CD4-positive, alpha-beta T cell (primary cell): ENCODE measurements at regions not wholly inside any gene's neighbourhood (a gene's known extent, or its start where the extent isn't known, plus 50 kb on each side); places are given as distances from the start of the nearest gene placed in this dataset.

ENCODE experiments used
- ATAC-seq: fragments of 200-7000 bp; cut with Tn5 transposase; one replicate; pipeline ENCODE4 v1.10.0; 2022; ENCODE audit warnings: mild to moderate bottlenecking; ENCODE audit not compliant: poor library complexity
- CTCF ChIA-PET: fragments of 350-600 bp; sonication (Branson Sonifier 250); formaldehyde crosslinking; loops from one replicate; lab custom pipeline; 2021; ENCODE audit warnings: antibody characterized with exemption, inconsistent platforms; lab: Charles Lee
- POLR2A ChIA-PET: fragments of 350-600 bp; sonication (Branson Sonifier 250); formaldehyde crosslinking; loops from one replicate; lab custom pipeline; 2021; ENCODE audit warnings: antibody characterized with exemption, inconsistent platforms; lab: Charles Lee
- DNase-seq, 14 experiments: peaks; one replicate each; pipeline ENCODE4 v3.0.0-alpha.2; 2013 to 2020; ENCODE audit warnings: mixed read lengths in 2 of 14
- H3K27ac ChIP-seq, 2 donors: one replicate each; pipeline versions ENCODE4 v1.5.1 to v1.7.0; 2013; ENCODE audit warnings: low read length in 2 of 2, low read depth in 1 of 2, mild to moderate bottlenecking in 1 of 2
- H3K27me3 ChIP-seq, 2 experiments: 1 replicate in 1 of 2; 2 replicates in 1 of 2; pipeline versions ENCODE4 v1.6.1 to v1.7.0; 2013; ENCODE audit warnings: low read length in 2 of 2, control low read depth in 1 of 2, mild to moderate bottlenecking in 1 of 2, moderate library complexity in 1 of 2; ENCODE audit not compliant: insufficient read depth in 2 of 2, control insufficient read depth in 1 of 2
- H3K36me3 ChIP-seq: one replicate; pipeline ENCODE4 v1.6.1; 2013; ENCODE audit warnings: low read length, control low read depth; ENCODE audit not compliant: insufficient read depth
- H3K4me1 ChIP-seq: one replicate; pipeline ENCODE4 v1.6.1; 2013; ENCODE audit warnings: low read length, control low read depth; ENCODE audit not compliant: insufficient read depth
- H3K4me3 ChIP-seq: one replicate; pipeline ENCODE4 v1.5.1; 2013; ENCODE audit warnings: mild to moderate bottlenecking, low read length, moderate library complexity
- H3K9me3 ChIP-seq, 2 experiments: 1 replicate in 1 of 2; 2 replicates in 1 of 2; pipeline versions ENCODE4 v1.6.1 to v1.7.0; 2013; ENCODE audit warnings: low read length in 2 of 2, mild to moderate bottlenecking in 2 of 2, control low read depth in 1 of 2, moderate library complexity in 1 of 2; ENCODE audit not compliant: control insufficient read depth in 1 of 2, insufficient read depth in 1 of 2
- H3K27ac Mint-ChIP-seq: one replicate; pipeline ENCODE4 v1.8.0; 2020; ENCODE audit warnings: mixed read lengths
- H3K27me3 Mint-ChIP-seq: one replicate; pipeline ENCODE4 v1.8.0; 2021; ENCODE audit warnings: mixed read lengths
- H3K36me3 Mint-ChIP-seq: one replicate; pipeline ENCODE4 v1.8.0; 2021; ENCODE audit warnings: low read depth, mixed read lengths
- H3K4me1 Mint-ChIP-seq: one replicate; pipeline ENCODE4 v1.8.0; 2021; ENCODE audit warnings: low read depth, mixed read lengths
- H3K4me3 Mint-ChIP-seq: one replicate; pipeline ENCODE4 v1.8.0; 2020; ENCODE audit warnings: mild to moderate bottlenecking, mixed read lengths
- H3K9me3 Mint-ChIP-seq: one replicate; pipeline ENCODE4 v1.8.0; 2020; ENCODE audit warnings: mixed read lengths
- intact Hi-C, 2 experiments: fragments of 100-400 bp; cut with DNase I in 1 of 2; cut with micrococcal nuclease in 1 of 2; formaldehyde crosslinking; loops; one replicate each; pipeline versions ENCODE4 v1.15.1 to v1.9.0; 2023 to 2025; cut with DNase I, micrococcal nuclease
- TF ChIP-seq, protein P1 (sequence below): fragments of 200-600 bp; IDR thresholded peaks from one replicate; pipeline ENCODE4 v1.8.0; 2022; ENCODE audit warnings: antibody characterized with exemption, mild to moderate bottlenecking

DNA sequence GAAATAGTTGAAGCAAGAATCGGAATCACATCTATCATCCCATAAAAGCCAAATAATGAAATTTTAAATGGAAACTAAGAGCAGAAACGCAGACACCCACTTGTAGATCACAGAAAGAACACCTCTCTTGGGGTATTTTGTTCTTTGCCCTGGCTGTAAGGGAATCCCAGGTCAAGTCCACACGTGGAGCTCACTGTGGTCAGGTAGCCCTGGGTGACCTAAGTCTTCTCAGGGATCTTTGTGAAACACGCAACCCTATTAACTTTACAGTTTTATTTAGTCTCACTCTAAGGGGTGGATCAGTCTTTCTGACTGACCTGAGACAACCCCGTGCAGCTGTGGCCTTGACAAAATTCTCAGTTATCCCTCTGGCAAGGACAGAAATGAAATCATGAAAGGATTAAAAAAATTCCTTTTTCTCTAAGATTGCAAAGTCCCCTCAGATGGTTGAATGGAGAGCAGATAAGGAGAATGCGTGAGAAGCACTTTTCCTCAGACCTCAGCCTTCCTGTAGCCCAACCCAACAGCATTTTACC is 111.6 kb downstream of the NREP start:
- TF ChIP-seq, protein P1, sequence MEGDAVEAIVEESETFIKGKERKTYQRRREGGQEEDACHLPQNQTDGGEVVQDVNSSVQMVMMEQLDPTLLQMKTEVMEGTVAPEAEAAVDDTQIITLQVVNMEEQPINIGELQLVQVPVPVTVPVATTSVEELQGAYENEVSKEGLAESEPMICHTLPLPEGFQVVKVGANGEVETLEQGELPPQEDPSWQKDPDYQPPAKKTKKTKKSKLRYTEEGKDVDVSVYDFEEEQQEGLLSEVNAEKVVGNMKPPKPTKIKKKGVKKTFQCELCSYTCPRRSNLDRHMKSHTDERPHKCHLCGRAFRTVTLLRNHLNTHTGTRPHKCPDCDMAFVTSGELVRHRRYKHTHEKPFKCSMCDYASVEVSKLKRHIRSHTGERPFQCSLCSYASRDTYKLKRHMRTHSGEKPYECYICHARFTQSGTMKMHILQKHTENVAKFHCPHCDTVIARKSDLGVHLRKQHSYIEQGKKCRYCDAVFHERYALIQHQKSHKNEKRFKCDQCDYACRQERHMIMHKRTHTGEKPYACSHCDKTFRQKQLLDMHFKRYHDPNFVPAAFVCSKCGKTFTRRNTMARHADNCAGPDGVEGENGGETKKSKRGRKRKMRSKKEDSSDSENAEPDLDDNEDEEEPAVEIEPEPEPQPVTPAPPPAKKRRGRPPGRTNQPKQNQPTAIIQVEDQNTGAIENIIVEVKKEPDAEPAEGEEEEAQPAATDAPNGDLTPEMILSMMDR = no peak
- no peak for ATAC-seq
- Mint-ChIP-seq H3K27me3 (peaks cover 10% of the 10 kb centered on the region), H3K9me3 (peaks cover 2% of the 10 kb centered on the region), H3K4me3 (no peak overlapping the region), H3K27ac (no peak overlapping the region), H3K36me3 (no peaks in the 10 kb centered on the region), H3K4me1 (no peaks in the 10 kb centered on the region)
- intact Hi-C loops = no loop called here
- no peaks in the 10 kb centered on the region for H3K36me3 ChIP-seq
- no peaks in the 10 kb centered on the region for H3K27me3 ChIP-seq
- POLR2A ChIA-PET = no interaction called here
- no peaks in the 10 kb centered on the region for H3K4me1 ChIP-seq
- H3K4me3 ChIP-seq = no peak overlapping the region
- DNase-seq = no peak
- H3K27ac ChIP-seq = no peak overlapping the region
- CTCF ChIA-PET = no interaction called here
- H3K9me3 ChIP-seq = no peaks in the 10 kb centered on the region

DNA sequence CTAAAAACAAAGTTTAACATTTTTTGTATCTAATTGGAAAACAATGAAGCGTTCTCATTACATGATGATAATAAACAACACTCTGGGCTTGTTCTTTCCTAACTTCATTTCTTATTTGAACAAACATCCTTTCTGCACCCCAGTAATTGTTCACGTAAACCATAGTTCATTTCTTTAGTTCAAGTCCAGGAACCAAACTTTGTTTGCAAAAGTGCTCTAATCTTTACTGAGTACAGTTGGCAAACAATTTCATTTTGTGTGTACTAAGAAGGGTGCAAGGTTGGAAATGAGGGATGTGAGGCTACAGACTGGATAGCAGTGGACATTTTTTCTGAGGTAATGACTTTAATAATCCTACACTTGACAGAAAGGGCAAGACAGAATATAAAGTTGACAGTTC is 113.5 kb downstream of the NREP start:
- no peaks in the 10 kb centered on the region for H3K27me3 ChIP-seq
- intact Hi-C loops = no loop called here
- H3K4me3 ChIP-seq = no peak overlapping the region
- H3K27ac Mint-ChIP-seq = no peak overlapping the region
- peaks cover 5 to 9% of the 10 kb centered on the region in 2 experiments for H3K9me3 ChIP-seq
- peaks cover 2% of the 10 kb centered on the region for H3K9me3 Mint-ChIP-seq
- no peak overlapping the region for H3K27ac ChIP-seq
- ATAC-seq = no peak
- H3K27me3 Mint-ChIP-seq = peaks cover 6% of the 10 kb centered on the region
- DNase-seq = no peak
- H3K4me1 Mint-ChIP-seq = no peaks in the 10 kb centered on the region
- H3K36me3 Mint-ChIP-seq = no peaks in the 10 kb centered on the region
- H3K4me3 Mint-ChIP-seq = no peak overlapping the region
- ChIA-PET CTCF (no interaction called here), POLR2A (no interaction called here)
- TF ChIP-seq, protein P1 = no peak
- no peaks in the 10 kb centered on the region for H3K4me1 ChIP-seq
- no peaks in the 10 kb centered on the region for H3K36me3 ChIP-seq

DNA sequence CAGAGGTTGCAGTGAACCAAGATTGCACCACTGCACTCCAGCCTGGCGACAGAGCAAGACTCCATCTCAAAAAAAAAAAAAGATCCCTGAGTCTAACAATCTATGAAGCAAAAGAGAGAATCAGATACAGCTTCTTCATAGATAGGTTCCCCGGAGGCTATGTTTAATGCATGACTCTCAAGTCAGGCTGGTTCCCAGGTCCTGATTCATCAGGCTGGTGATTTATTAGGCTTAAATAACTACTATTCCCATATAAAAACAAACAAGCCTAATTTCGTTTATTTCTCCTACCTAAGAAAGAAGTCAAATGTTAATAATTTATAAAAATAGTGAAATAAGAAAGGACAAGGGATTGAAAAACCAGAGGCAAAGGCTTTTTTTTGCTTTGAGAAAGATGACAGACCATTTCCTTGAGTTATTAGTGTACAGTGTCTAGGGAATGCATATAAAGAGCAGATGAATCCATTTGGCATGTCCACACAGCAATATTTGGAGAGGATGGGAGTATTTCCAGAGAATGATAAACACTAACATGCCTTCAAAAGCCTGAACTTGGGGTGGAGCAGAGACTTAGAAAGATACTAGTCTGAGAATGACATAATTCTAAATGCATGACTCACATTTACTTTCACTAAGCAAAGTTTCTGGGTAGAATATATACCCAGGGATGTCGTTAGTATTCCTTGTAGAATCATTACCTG is 115.3 kb downstream of the NREP start:
- ATAC-seq (no peak), DNase-seq (no peak)
- Mint-ChIP-seq H3K27ac (no peak overlapping the region), H3K27me3 (peaks cover 6% of the 10 kb centered on the region), H3K4me3 (no peak overlapping the region), H3K9me3 (peaks cover 2% of the 10 kb centered on the region), H3K36me3 (no peaks in the 10 kb centered on the region), H3K4me1 (no peaks in the 10 kb centered on the region)
- ChIA-PET POLR2A (no interaction called here), CTCF (no interaction called here)
- Histone ChIP-seq H3K4me3 (no peak overlapping the region), H3K27me3 (no peaks in the 10 kb centered on the region), H3K4me1 (no peaks in the 10 kb centered on the region), H3K36me3 (no peaks in the 10 kb centered on the region), H3K27ac (no peak overlapping the region), H3K9me3 (peaks cover 5 to 9% of the 10 kb centered on the region in 2 experiments)
- TF ChIP-seq, protein P1 = no peak
- intact Hi-C loops = no loop called here
